Heart left ventricle (tissue), 13 donors: ENCODE measurements at regions not wholly inside any gene's neighbourhood (a gene's known extent, or its start where the extent isn't known, plus 50 kb on each side); places are given as distances from the start of the nearest gene placed in this dataset.

Experiments
- POLR2A ChIP-seq, 2 donors: fragments of 450-650 bp; IDR thresholded peaks; one replicate each; pipeline ENCODE4 v1.6.1; 2017; ENCODE audit warnings: antibody characterized with exemption in 2 of 2, mild to moderate bottlenecking in 2 of 2, moderate library complexity in 2 of 2
- TF ChIP-seq, protein P1 (sequence below), 12 donors: fragments of 200-600 bp; sonication (generic) in 4 of 12; IDR thresholded peaks; one replicate each; pipeline versions ENCODE4 v1.5.0 to v1.8.0; 2018 to 2022; ENCODE audit warnings: antibody characterized with exemption in 12 of 12, mild to moderate bottlenecking in 5 of 12
- donor health status: ischemic (EF 13 %, LVEDD 7.1; RV severe dilation, severe dysfunction).
- donor health status: DM: no; HTN: yes; CAD: no.
- donor health status: DM: no; HTN: no; CAD: no.
- donor health status: ischemic (EF 25% LVEDD 6.9; RV normal size, moderate dysfunction).
- donor health status: ischemic (EF 25% LVEDD 5.7; RV mildly dilated, moderate dysfunction).
- donor health status: ischemic (EF 35%, LVEDD 5.7; RV mildly dilated, moderate dysfunction).
- donor health status: nonischemic (EF 11% LVEDD 7.7; RV severe dilation, severe dysfunction).
- donor health status: DM: yes; HTN: yes; CAD: no.
- donor health status: PGD.
- donor health status: ischemic (EF 29% LVEDD 5.4; RV normal size, mild dysfunction).
- donor health status: nonischemic (EF 23%, LVEDD 6.1; RV moderate dilation, normal function).

DNA sequence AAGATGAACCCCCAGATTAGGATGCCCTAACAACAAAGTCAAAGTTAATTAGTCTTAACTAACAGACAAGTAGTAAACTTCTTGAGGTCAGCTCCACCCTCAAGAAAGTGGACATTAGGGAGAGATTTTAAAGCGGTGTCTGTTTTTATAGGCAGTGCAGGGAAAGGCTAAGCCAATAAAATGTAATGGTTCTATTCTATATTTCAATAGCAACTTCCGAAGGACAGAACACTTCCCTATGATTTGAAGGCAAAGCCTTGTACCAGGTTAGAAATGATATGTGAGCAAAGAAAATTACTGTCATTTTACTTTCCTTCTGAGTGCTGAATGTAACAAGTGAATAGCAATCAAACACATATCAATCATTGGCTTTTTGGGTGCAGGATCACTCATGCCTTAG lies 455.2 kb downstream of the ISL1 start:
- TF ChIP-seq, protein P1, sequence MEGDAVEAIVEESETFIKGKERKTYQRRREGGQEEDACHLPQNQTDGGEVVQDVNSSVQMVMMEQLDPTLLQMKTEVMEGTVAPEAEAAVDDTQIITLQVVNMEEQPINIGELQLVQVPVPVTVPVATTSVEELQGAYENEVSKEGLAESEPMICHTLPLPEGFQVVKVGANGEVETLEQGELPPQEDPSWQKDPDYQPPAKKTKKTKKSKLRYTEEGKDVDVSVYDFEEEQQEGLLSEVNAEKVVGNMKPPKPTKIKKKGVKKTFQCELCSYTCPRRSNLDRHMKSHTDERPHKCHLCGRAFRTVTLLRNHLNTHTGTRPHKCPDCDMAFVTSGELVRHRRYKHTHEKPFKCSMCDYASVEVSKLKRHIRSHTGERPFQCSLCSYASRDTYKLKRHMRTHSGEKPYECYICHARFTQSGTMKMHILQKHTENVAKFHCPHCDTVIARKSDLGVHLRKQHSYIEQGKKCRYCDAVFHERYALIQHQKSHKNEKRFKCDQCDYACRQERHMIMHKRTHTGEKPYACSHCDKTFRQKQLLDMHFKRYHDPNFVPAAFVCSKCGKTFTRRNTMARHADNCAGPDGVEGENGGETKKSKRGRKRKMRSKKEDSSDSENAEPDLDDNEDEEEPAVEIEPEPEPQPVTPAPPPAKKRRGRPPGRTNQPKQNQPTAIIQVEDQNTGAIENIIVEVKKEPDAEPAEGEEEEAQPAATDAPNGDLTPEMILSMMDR (IDR thresholded peaks at IDR 0.05), result no peak
- no peak for TF ChIP-seq POLR2A (IDR thresholded peaks at IDR 0.05)
